Esophagus muscularis mucosa (tissue), 4 donors: ENCODE measurements at regions not wholly inside any gene's neighbourhood (a gene's known extent, or its start where the extent isn't known, plus 50 kb on each side); places are given as distances from the start of the nearest gene placed in this dataset.

Experiments
- DNase-seq: peaks from one replicate; pipeline ENCODE4 v3.0.0-alpha.2; 2017; ENCODE audit errors: extremely low spot score
- H3K27ac ChIP-seq, 4 donors: fragments of 200-600 bp; sonication (generic); replicated peaks in 1 of 4; 1 replicate in 3 of 4; 2 replicates in 1 of 4; pipeline ENCODE4 v1.5.1; 2016 to 2019; ENCODE audit warnings: mild to moderate bottlenecking in 1 of 4
- H3K27me3 ChIP-seq, 4 donors: fragments of 200-600 bp; sonication (generic); one replicate each; pipeline versions ENCODE4 v1.5.1 to v1.6.0; 2016 to 2019
- H3K36me3 ChIP-seq, 4 donors: fragments of 200-600 bp; sonication (generic); one replicate each; pipeline ENCODE4 v1.5.1; 2016 to 2019
- H3K4me1 ChIP-seq, 4 donors: fragments of 200-600 bp; sonication (generic); one replicate each; pipeline ENCODE4 v1.5.1; 2016 to 2019
- H3K4me3 ChIP-seq, 4 donors: fragments of 200-600 bp; sonication (generic); 1 replicate in 2 of 4; 2 replicates in 2 of 4; pipeline ENCODE4 v1.5.1; 2016 to 2019; ENCODE audit warnings: mild to moderate bottlenecking in 4 of 4, moderate library complexity in 1 of 4
- H3K9me3 ChIP-seq, 4 donors: fragments of 200-600 bp; sonication (generic); 1 replicate in 3 of 4; 2 replicates in 1 of 4; pipeline ENCODE4 v1.5.1; 2016 to 2019
- EP300 ChIP-seq: sonication (generic); formaldehyde crosslinking; IDR thresholded peaks from one replicate; pipeline ENCODE4 v1.6.1; 2017; ENCODE audit warnings: antibody characterized with exemption
- POLR2A ChIP-seq: fragments of 450-650 bp; IDR thresholded peaks from one replicate; pipeline ENCODE4 v1.6.1; 2017; ENCODE audit warnings: antibody characterized with exemption, moderate library complexity, mild to moderate bottlenecking, low read depth
- POLR2AphosphoS5 ChIP-seq, 2 donors: sonication (generic); formaldehyde crosslinking; IDR thresholded peaks; one replicate each; pipeline ENCODE4 v1.6.1; 2017; ENCODE audit warnings: antibody characterized with exemption in 2 of 2
- WGBS: methylation state at CpG from one replicate; pipeline ENCODE4 v1.1.5; 2018; 5-methylcytosine and 5-hydroxymethylcytosine counted together
- intact Hi-C: fragments of 100-400 bp; cut with DNase I; formaldehyde crosslinking; loops from one replicate; pipeline ENCODE4 v1.15.1; 2023
- TF ChIP-seq, protein P1 (sequence below), 3 experiments: fragments of 200-600 bp in 2 of 3; fragments of 450-650 bp in 1 of 3; sonication (generic) in 2 of 3; IDR thresholded peaks; one replicate each; pipeline ENCODE4 v1.5.1; 2017 to 2019; ENCODE audit warnings: antibody characterized with exemption in 3 of 3, mild to moderate bottlenecking in 2 of 3, moderate library complexity in 1 of 3

DNA sequence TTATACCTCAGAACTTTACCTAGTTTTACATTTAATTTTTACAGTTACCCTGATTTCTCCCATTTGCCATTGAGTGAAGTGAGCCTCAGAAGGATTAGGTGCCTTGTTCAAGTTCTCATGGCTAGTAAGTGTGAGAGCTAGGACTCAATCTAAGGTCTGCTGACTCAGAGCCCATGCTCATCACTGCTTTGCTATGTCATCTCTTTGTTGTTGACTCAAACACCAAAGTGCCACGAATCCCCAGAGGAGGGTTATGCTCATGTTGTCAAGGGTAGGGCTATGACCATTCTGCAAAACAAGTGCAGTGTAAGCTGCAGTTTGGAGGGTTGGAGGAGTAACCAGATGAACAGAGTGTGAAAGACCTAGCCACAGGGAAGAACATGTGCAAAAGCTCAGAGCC, 185.4 kb upstream of the SKOR2 start:
- Histone ChIP-seq H3K27ac (no peak overlapping the region), H3K36me3 (no peaks in the 10 kb centered on the region), H3K27me3 (peaks cover 0 to 7% (median 0%) of the 10 kb centered on the region in 4 donors), H3K4me1 (no peaks in the 10 kb centered on the region), H3K9me3 (no peaks in the 10 kb centered on the region), H3K4me3 (no peak overlapping the region)
- TF ChIP-seq POLR2A, result no peak
- TF ChIP-seq, protein P1, sequence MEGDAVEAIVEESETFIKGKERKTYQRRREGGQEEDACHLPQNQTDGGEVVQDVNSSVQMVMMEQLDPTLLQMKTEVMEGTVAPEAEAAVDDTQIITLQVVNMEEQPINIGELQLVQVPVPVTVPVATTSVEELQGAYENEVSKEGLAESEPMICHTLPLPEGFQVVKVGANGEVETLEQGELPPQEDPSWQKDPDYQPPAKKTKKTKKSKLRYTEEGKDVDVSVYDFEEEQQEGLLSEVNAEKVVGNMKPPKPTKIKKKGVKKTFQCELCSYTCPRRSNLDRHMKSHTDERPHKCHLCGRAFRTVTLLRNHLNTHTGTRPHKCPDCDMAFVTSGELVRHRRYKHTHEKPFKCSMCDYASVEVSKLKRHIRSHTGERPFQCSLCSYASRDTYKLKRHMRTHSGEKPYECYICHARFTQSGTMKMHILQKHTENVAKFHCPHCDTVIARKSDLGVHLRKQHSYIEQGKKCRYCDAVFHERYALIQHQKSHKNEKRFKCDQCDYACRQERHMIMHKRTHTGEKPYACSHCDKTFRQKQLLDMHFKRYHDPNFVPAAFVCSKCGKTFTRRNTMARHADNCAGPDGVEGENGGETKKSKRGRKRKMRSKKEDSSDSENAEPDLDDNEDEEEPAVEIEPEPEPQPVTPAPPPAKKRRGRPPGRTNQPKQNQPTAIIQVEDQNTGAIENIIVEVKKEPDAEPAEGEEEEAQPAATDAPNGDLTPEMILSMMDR (IDR thresholded peaks at IDR 0.05), result no peak
- TF ChIP-seq EP300, result no peak
- no peak for TF ChIP-seq POLR2AphosphoS5 (IDR thresholded peaks at IDR 0.05)
- WGBS, result 63% methylated on average over 1 of the region's 1 CpG
- DNase-seq, result no peak
- intact Hi-C loops, result no loop called here

DNA sequence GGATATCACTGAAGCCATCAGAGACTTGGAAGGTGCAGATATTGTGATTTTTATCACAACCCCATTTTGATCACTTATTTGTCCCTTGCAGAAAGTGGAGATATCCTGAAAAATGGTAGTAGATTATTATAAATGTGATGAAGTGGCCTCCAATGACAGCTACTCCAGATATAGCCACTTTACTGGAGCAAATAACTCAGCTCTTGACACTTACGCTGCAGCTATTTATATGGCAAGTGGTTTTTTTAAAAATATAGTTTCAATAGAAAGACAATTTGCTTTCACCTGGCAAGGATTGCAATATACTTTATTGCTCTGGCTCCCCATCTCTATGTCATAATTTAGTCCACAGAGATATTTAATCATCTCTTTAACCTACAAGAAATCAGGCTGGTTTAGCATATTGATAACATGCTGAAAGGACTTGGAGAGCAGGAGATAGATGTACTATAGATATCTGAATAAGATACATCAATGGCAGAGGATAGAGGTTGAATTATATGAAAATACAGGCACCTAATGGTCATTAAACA, 182.8 kb upstream of the SKOR2 start:
- Histone ChIP-seq H3K4me1 (no peaks in the 10 kb centered on the region), H3K4me3 (no peak overlapping the region), H3K9me3 (no peaks in the 10 kb centered on the region), H3K27ac (no peak overlapping the region), H3K27me3 (peaks cover 0 to 7% (median 0%) of the 10 kb centered on the region in 4 donors), H3K36me3 (no peaks in the 10 kb centered on the region)
- no peak for DNase-seq
- 89% methylated on average over 1 of the region's 1 CpG for WGBS
- intact Hi-C loops, result no loop called here
- TF ChIP-seq POLR2A, result no peak
- no peak for TF ChIP-seq EP300
- TF ChIP-seq, protein P1 (IDR thresholded peaks at IDR 0.05), result no peak
- TF ChIP-seq POLR2AphosphoS5 (IDR thresholded peaks at IDR 0.05), result no peak

DNA sequence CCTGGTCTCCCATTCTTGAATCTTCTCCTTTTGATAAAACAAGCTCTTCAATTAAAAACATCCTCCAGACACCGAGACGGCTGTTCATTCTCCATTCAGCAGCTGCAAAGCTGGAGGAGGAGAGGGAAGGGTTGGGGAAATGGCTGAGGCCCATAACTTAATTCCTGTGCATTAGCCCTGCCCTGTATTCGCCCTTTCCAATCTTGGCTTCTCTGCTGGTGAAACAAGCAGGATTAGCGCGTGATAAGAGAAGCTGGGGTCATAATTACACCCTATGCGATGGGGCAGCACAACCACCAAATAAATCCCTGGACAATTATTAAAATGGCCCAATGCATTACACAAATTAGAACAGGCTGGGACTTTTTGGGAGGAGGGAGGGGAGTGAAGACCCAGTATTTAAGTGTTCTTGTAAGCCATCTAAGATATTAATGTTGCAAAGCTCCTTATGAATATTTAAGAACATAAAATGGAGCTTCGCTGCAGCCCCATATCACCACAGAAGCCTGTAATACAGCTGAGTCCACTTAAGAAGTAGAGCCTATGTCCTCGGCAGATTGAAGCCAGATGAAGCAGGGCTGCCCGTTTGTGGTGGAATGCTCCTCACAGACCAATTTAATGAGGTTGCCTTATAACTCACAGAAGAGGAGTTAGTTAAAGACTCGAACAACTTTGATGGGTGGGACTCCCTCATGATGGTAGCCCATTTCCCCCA, 176.6 kb upstream of the SKOR2 start:
- Histone ChIP-seq H3K27me3 (no peaks in the 10 kb centered on the region), H3K9me3 (no peaks in the 10 kb centered on the region), H3K4me3 (no peak overlapping the region), H3K4me1 (no peaks in the 10 kb centered on the region), H3K36me3 (no peaks in the 10 kb centered on the region), H3K27ac (no peak overlapping the region)
- TF ChIP-seq, protein P1 (IDR thresholded peaks at IDR 0.05), result no peak
- TF ChIP-seq EP300 (no peak), POLR2AphosphoS5 (IDR thresholded peaks at IDR 0.05) (no peak), POLR2A (no peak)
- intact Hi-C loops, result no loop called here
- no peak for DNase-seq
- 77% methylated on average over 10 of the region's 10 CpGs for WGBS

DNA sequence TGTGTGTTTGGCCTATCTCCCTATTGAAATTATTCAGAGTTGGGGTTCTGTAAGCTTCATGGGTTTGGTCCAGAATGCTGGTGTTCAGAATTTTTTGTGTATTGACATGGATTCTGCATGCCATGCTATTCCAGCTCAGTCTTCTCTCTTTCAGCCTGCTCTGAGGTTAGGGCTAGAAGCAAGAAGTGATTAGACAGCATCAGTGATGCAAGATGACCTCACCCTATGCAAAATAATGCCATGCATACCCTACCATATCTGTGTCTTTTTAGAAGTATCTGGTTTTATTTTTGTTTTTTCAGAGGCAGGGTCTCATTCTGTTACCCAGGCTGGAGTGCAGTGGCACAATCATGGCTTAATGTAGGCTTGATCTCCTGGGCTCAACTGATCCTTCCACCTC, 175.6 kb upstream of the SKOR2 start:
- intact Hi-C loops, result no loop called here
- no peaks in the 10 kb centered on the region for H3K36me3 ChIP-seq
- no peaks in the 10 kb centered on the region for H3K4me1 ChIP-seq
- no peaks in the 10 kb centered on the region for H3K27me3 ChIP-seq
- no peak for DNase-seq
- H3K27ac ChIP-seq, result no peak overlapping the region
- TF ChIP-seq POLR2A (no peak), POLR2AphosphoS5 (IDR thresholded peaks at IDR 0.05) (no peak), EP300 (no peak)
- TF ChIP-seq, protein P1 (IDR thresholded peaks at IDR 0.05), result no peak
- H3K9me3 ChIP-seq, result no peaks in the 10 kb centered on the region
- no peak overlapping the region for H3K4me3 ChIP-seq
